ENCODE measurements at regions not wholly inside any gene's neighbourhood (a gene's known extent, or its start where the extent isn't known, plus 50 kb on each side); places are given as distances from the start of the nearest gene placed in this dataset.

DNA sequence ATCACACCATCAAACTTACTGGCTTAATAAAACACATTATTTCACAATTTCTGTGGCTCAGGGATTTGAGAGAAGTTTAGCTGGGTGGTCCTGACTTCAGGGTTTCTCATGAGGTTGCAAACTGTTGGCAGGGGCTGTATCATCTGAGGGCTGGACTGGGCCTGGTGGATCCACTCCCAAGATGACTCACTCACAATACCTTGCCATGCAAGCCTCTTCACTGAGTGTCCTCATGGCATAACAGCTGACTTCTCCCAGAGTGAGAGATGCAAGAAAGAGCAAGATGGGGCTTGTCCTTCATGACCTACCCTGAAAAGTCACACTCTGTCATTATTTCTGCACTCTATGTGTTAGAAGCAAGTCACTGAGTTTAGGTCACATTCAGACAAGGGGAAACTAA, 73.8 kb downstream of the AQP4 start:
- no peak for ATAC-seq
- TF ChIP-seq SNAI2 (CRISPR knock-in tag; IDR thresholded peaks at IDR 0.05) (no peak), CSDC2 (CRISPR knock-in tag; IDR thresholded peaks at IDR 0.05) (no peak), TOX (CRISPR knock-in tag; IDR thresholded peaks at IDR 0.05; ENCODE audit: borderline replicate concordance) (no peak), PPARA (CRISPR knock-in tag; IDR thresholded peaks at IDR 0.05; ENCODE audit: borderline replicate concordance) (no peak), OSR1 (CRISPR knock-in tag; IDR thresholded peaks at IDR 0.05) (no peak), ISL1 (CRISPR knock-in tag; IDR thresholded peaks at IDR 0.05) (no peak), ZNF565 (CRISPR knock-in tag; conservative IDR thresholded peaks at IDR 0.05; ENCODE audit: low read depth) (no peak), BACH2 (CRISPR knock-in tag; IDR thresholded peaks at IDR 0.05; ENCODE audit: borderline replicate concordance) (no peak), TCF4 (CRISPR knock-in tag; IDR thresholded peaks at IDR 0.05; ENCODE audit: borderline replicate concordance) (no peak), ZFP30 (CRISPR knock-in tag; IDR thresholded peaks at IDR 0.05) (no peak), RARB (CRISPR knock-in tag; IDR thresholded peaks at IDR 0.05) (no peak)
- TF ChIP-seq, protein P1, sequence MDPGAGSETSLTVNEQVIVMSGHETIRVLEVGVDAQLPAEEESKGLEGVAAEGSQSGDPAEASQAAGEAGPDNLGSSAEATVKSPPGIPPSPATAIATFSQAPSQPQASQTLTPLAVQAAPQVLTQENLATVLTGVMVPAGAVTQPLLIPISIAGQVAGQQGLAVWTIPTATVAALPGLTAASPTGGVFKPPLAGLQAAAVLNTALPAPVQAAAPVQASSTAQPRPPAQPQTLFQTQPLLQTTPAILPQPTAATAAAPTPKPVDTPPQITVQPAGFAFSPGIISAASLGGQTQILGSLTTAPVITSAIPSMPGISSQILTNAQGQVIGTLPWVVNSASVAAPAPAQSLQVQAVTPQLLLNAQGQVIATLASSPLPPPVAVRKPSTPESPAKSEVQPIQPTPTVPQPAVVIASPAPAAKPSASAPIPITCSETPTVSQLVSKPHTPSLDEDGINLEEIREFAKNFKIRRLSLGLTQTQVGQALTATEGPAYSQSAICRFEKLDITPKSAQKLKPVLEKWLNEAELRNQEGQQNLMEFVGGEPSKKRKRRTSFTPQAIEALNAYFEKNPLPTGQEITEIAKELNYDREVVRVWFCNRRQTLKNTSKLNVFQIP (CRISPR knock-in tag; IDR thresholded peaks at IDR 0.05; ENCODE audit: borderline replicate concordance, low read depth), result no peak

DNA sequence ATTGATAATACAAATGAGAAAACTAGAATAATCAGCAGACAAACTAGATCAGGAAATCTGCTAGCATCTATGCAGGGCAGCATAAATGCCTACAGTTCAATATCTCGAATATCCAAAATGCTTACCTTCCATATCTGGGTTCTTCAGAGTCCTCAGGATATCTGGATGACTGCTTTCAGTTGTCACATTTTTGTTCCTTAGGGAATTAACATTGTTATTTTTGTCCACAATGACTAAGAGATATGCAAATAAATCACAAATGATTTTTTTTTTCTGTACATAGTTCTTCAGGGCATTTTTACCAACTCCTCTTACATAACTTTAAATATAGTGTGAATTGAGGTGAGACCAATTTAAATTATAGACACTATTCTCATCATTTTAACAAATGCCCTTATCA, 80.9 kb downstream of the AQP4 start:
- ATAC-seq, result no peak
- TF ChIP-seq RARB (CRISPR knock-in tag; IDR thresholded peaks at IDR 0.05) (no peak), ZC3H10 (CRISPR knock-in tag; IDR thresholded peaks at IDR 0.05) (no peak), ZNF565 (CRISPR knock-in tag; conservative IDR thresholded peaks at IDR 0.05; ENCODE audit: low read depth) (no peak)

DNA sequence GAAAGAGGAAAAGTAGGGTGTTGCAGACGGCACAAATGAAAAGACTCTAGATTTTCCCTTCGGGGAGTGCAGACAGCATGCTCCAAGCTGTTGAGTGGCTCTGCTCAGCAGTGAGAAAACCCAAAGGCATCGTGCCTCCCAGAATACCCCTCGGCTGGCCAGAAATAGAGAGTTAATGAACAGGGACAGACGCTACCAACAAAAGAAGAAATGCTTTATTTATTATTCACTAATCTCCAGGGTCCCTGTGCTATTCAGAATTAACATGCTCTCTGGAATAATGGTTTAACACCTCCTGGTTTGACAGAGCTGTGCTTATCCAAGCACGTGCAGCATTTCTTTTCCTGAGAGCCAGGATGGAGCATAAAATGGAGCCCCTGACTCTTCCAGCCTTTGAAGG, 82.3 kb downstream of the AQP4 start:
- TF ChIP-seq ARNTL (CRISPR knock-in tag; IDR thresholded peaks at IDR 0.05; ENCODE audit: borderline replicate concordance, low read depth) (no peak), PPARA (CRISPR knock-in tag; IDR thresholded peaks at IDR 0.05; ENCODE audit: borderline replicate concordance) (no peak), ZC3H10 (CRISPR knock-in tag; IDR thresholded peaks at IDR 0.05) (no peak), OSR1 (CRISPR knock-in tag; IDR thresholded peaks at IDR 0.05) (no peak), ZNF70 (CRISPR knock-in tag; IDR thresholded peaks at IDR 0.05) (no peak), BACH2 (CRISPR knock-in tag; IDR thresholded peaks at IDR 0.05; ENCODE audit: borderline replicate concordance) (no peak), ESRRG (CRISPR knock-in tag; IDR thresholded peaks at IDR 0.05) (no peak), CSRNP3 (CRISPR knock-in tag; IDR thresholded peaks at IDR 0.05) (no peak)
- TF ChIP-seq, protein P1 (CRISPR knock-in tag; IDR thresholded peaks at IDR 0.05; ENCODE audit: borderline replicate concordance, low read depth), result no peak
- no peak for ATAC-seq

DNA sequence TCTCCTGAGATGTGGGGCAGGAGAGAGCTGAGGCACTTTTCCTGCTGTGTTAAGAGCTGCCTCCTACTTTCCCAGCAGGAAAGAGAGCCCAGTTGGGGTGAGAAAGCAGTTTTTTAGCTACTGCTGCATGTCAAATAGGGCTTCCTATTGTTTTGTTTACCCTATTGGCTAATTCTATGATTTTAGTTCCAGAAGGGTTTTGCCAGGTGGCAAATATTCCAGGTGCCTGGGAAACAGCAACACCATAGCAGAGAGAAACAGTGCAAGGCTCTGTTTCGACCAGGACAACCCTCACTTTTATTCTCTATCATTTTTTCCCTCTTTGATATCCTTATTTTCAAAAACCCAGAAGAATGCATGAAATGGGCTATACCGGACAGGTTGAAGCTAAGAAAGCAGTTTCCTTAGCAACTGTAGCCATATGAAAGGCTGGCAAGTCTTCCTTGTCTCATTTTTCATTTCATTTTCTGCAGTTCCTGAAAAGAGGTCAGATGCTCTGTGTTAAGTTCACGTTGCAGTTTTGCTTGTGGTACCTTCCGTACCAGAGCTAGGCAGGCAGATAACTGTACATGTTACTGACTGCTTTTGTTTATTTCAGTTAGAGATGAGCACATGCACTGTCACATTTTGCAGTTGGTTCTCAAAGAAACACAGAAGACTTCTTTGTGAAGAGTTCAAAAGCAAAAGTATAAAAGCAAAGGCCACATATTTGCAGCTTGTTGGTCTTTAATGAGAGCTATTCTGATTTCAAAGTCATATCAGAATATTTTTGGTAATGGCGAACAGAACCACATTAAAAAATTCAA, 84.8 kb downstream of the AQP4 start:
- no peak for TF ChIP-seq PATZ1 (CRISPR knock-in tag; IDR thresholded peaks at IDR 0.05; ENCODE audit: borderline replicate concordance)
- TF ChIP-seq ARNTL (CRISPR knock-in tag; IDR thresholded peaks at IDR 0.05; ENCODE audit: borderline replicate concordance, low read depth), result no peak
- TF ChIP-seq OSR1 (CRISPR knock-in tag; IDR thresholded peaks at IDR 0.05), result no peak
- TF ChIP-seq ZNF565 (CRISPR knock-in tag; conservative IDR thresholded peaks at IDR 0.05; ENCODE audit: low read depth), result no peak
- no peak for TF ChIP-seq ZFP30 (CRISPR knock-in tag; IDR thresholded peaks at IDR 0.05)
- no peak for TF ChIP-seq PPARA (CRISPR knock-in tag; IDR thresholded peaks at IDR 0.05; ENCODE audit: borderline replicate concordance)
- TF ChIP-seq, protein P1 (CRISPR knock-in tag; IDR thresholded peaks at IDR 0.05; ENCODE audit: borderline replicate concordance, low read depth), result no peak
- no peak for TF ChIP-seq ZC3H10 (CRISPR knock-in tag; IDR thresholded peaks at IDR 0.05)
- TF ChIP-seq GLIS3 (CRISPR knock-in tag; IDR thresholded peaks at IDR 0.05), result no peak
- TF ChIP-seq BACH2 (CRISPR knock-in tag; IDR thresholded peaks at IDR 0.05; ENCODE audit: borderline replicate concordance), result no peak
- no peak for TF ChIP-seq ISL1 (CRISPR knock-in tag; IDR thresholded peaks at IDR 0.05)
- TF ChIP-seq ZFP3 (CRISPR knock-in tag; IDR thresholded peaks at IDR 0.05), result no peak
- TF ChIP-seq CSRNP3 (CRISPR knock-in tag; IDR thresholded peaks at IDR 0.05), result no peak
- ATAC-seq, result no peak
